ENCODE measurements at regions not wholly inside any gene's neighbourhood (a gene's known extent, or its start where the extent isn't known, plus 50 kb on each side); places are given as distances from the start of the nearest gene placed in this dataset.

DNA sequence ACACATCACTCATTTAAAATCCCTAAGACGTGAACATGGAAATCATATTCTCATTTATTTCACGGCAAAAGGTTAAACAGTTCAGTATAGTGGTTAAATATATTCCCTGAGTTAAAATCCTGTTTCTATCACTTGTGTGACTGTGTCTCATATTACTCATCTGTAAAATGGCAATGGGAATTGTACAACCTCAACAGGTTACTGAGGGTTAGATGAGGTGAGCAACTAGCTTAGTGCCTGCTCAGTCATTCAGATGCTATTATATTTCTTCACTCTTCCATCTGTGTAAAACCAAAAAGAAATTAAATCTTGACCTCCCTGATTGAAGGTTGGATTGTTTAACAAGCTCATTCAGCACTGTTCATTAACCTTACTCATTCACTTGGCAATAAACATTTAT lies 212.4 kb upstream of the STK17B start:
- TF ChIP-seq, protein P1, sequence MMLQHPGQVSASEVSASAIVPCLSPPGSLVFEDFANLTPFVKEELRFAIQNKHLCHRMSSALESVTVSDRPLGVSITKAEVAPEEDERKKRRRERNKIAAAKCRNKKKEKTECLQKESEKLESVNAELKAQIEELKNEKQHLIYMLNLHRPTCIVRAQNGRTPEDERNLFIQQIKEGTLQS (IDR thresholded peaks at IDR 0.05), result no peak
- TF ChIP-seq, protein P1 (CRISPR knock-in tag; conservative IDR thresholded peaks at IDR 0.05), result no peak
- TF ChIP-seq COPS2 (conservative IDR thresholded peaks at IDR 0.05) (no peak), MXI1 (IDR thresholded peaks at IDR 0.05; ENCODE audit: low read depth, low read length) (no peak), MAFG (tag; conservative IDR thresholded peaks at IDR 0.05) (no peak)
- TF ChIP-seq, protein P2, sequence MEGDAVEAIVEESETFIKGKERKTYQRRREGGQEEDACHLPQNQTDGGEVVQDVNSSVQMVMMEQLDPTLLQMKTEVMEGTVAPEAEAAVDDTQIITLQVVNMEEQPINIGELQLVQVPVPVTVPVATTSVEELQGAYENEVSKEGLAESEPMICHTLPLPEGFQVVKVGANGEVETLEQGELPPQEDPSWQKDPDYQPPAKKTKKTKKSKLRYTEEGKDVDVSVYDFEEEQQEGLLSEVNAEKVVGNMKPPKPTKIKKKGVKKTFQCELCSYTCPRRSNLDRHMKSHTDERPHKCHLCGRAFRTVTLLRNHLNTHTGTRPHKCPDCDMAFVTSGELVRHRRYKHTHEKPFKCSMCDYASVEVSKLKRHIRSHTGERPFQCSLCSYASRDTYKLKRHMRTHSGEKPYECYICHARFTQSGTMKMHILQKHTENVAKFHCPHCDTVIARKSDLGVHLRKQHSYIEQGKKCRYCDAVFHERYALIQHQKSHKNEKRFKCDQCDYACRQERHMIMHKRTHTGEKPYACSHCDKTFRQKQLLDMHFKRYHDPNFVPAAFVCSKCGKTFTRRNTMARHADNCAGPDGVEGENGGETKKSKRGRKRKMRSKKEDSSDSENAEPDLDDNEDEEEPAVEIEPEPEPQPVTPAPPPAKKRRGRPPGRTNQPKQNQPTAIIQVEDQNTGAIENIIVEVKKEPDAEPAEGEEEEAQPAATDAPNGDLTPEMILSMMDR (IDR thresholded peaks at IDR 0.05 in 2 of 3, conservative IDR thresholded peaks at IDR 0.05 in 1 of 3; ENCODE audit: insufficient read depth in 2 of 3, low read depth in 1 of 3, low read length in 3 of 3), result no peak
- TF ChIP-seq, protein P3, sequence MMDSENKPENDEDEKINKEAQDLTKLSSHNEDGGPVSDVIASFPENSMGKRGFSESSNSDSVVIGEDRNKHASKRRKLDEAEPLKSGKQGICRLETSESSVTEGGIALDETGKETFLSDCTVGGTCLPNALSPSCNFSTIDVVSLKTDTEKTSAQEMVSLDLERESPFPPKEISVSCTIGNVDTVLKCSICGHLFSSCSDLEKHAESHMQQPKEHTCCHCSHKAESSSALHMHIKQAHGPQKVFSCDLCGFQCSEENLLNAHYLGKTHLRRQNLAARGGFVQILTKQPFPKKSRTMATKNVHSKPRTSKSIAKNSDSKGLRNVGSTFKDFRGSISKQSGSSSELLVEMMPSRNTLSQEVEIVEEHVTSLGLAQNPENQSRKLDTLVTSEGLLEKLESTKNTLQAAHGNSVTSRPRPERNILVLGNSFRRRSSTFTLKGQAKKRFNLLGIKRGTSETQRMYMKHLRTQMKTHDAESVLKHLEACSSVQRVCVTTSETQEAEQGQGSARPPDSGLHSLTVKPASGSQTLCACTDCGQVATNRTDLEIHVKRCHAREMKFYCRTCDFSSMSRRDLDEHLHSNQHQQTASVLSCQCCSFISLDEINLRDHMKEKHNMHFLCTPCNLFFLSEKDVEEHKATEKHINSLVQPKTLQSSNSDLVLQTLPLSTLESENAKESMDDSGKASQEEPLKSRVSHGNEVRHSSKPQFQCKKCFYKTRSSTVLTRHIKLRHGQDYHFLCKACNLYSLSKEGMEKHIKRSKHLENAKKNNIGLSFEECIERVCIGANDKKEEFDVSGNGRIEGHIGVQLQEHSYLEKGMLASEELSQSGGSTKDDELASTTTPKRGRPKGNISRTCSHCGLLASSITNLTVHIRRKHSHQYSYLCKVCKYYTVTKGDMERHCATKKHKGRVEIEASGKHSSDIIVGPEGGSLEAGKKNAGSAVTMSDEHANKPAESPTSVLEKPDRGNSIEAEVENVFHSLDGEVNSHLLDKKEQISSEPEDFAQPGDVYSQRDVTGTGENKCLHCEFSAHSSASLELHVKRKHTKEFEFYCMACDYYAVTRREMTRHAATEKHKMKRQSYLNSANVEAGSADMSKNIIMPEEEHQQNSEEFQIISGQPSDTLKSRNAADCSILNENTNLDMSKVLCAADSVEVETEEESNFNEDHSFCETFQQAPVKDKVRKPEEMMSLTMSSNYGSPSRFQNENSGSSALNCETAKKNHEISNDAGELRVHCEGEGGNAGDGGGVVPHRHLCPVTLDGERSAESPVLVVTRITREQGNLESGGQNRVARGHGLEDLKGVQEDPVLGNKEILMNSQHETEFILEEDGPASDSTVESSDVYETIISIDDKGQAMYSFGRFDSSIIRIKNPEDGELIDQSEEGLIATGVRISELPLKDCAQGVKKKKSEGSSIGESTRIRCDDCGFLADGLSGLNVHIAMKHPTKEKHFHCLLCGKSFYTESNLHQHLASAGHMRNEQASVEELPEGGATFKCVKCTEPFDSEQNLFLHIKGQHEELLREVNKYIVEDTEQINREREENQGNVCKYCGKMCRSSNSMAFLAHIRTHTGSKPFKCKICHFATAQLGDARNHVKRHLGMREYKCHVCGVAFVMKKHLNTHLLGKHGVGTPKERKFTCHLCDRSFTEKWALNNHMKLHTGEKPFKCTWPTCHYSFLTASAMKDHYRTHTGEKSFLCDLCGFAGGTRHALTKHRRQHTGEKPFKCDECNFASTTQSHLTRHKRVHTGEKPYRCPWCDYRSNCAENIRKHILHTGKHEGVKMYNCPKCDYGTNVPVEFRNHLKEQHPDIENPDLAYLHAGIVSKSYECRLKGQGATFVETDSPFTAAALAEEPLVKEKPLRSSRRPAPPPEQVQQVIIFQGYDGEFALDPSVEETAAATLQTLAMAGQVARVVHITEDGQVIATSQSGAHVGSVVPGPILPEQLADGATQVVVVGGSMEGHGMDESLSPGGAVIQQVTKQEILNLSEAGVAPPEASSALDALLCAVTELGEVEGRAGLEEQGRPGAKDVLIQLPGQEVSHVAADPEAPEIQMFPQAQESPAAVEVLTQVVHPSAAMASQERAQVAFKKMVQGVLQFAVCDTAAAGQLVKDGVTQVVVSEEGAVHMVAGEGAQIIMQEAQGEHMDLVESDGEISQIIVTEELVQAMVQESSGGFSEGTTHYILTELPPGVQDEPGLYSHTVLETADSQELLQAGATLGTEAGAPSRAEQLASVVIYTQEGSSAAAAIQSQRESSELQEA (IDR thresholded peaks at IDR 0.05; ENCODE audit: low read depth), result no peak
